OCI-LY3 (cell line): ENCODE measurements at regions not wholly inside any gene's neighbourhood (a gene's known extent, or its start where the extent isn't known, plus 50 kb on each side); places are given as distances from the start of the nearest gene placed in this dataset.

Source experiments
- H2AFZ ChIP-seq: fragments of 200-600, 300-600 bp; shearing (Covaris generic); 2 replicates; pipeline ENCODE4 v1.6.0; 2014; ENCODE audit warnings: antibody characterized with exemption, low read depth, low read length
- H3K27ac ChIP-seq: fragments of 200-600, 300-600 bp; sonication (generic); 2 replicates; pipeline ENCODE4 v1.5.1; 2014; ENCODE audit warnings: mild to moderate bottlenecking, low read length, moderate library complexity, mixed read lengths
- H3K27me3 ChIP-seq: fragments of 200-600, 300-600 bp; sonication (generic); 2 replicates; pipeline ENCODE4 v1.6.1; 2014; ENCODE audit warnings: low read depth, low read length, mixed read lengths
- H3K36me3 ChIP-seq: fragments of 200-600, 300-600 bp; sonication (generic); replicated peaks from 2 replicates; pipeline ENCODE3; 2014; ENCODE audit warnings: low read depth, low read length, mixed read lengths
- H3K4me1 ChIP-seq: fragments of 300-600, 200-600 bp; sonication (generic); 2 replicates; pipeline ENCODE4 v1.6.1; 2014; ENCODE audit warnings: low read length, mixed read lengths
- H3K4me2 ChIP-seq: fragments of 200-600, 300-600 bp; sonication (generic); 2 replicates; pipeline ENCODE4 v1.6.1; 2014; ENCODE audit warnings: low read length, mixed read lengths
- H3K4me3 ChIP-seq: fragments of 300-600, 200-600 bp; sonication (generic); 2 replicates; pipeline ENCODE4 v1.5.1; 2014; ENCODE audit warnings: antibody characterized with exemption, mild to moderate bottlenecking, low read length, moderate library complexity
- H3K79me2 ChIP-seq: fragments of 300-600, 200-600 bp; shearing (Covaris generic); 2 replicates; pipeline ENCODE4 v1.6.1; 2014; ENCODE audit warnings: mild to moderate bottlenecking, low read length, mixed read lengths
- H3K9ac ChIP-seq: fragments of 300-600, 200-600 bp; shearing (Covaris generic); 2 replicates; pipeline ENCODE4 v1.6.0; 2014; ENCODE audit warnings: mild to moderate bottlenecking, low read length, moderate library complexity
- H3K9me3 ChIP-seq: fragments of 200-600, 300-600 bp; shearing (Covaris generic); 2 replicates; pipeline ENCODE4 v1.6.1; 2014; ENCODE audit warnings: low read length, mixed read lengths; ENCODE audit not compliant: insufficient read depth
- H4K20me1 ChIP-seq: fragments of 200-600, 300-600 bp; sonication (generic); 2 replicates; pipeline ENCODE4 v1.6.1; 2016; ENCODE audit warnings: low read length, mixed read lengths; ENCODE audit not compliant: insufficient read depth
- CTCF ChIP-seq: fragments of 200-600, 300-600 bp; sonication (generic); IDR thresholded peaks from 2 replicates; pipeline ENCODE4 v1.5.1; 2014; ENCODE audit warnings: antibody characterized with exemption, low read length, low read depth
- EZH2phosphoT487 ChIP-seq: fragments of 200-600 bp; shearing (Covaris generic); IDR thresholded peaks from 2 replicates; pipeline ENCODE4 v1.6.1; 2018; ENCODE audit warnings: antibody characterized with exemption, mixed run types, low read depth

GRCh38 chr2:52117299-52117698 is 1085.4 kb upstream of the NRXN1 start:
- H4K20me1 ChIP-seq = no peaks in the 10 kb centered on the region
- no peak overlapping the region for H3K4me2 ChIP-seq
- H3K4me3 ChIP-seq = no peak overlapping the region
- peaks cover 2% of the 10 kb centered on the region for H3K36me3 ChIP-seq
- H3K27me3 ChIP-seq = no peaks in the 10 kb centered on the region
- TF ChIP-seq CTCF = no peak
- no peak for TF ChIP-seq EZH2phosphoT487
- no peak overlapping the region for H3K9ac ChIP-seq
- H2AFZ ChIP-seq = no peak overlapping the region
- no peaks in the 10 kb centered on the region for H3K9me3 ChIP-seq
- no peaks in the 10 kb centered on the region for H3K79me2 ChIP-seq
- no peak overlapping the region for H3K27ac ChIP-seq
- H3K4me1 ChIP-seq = 0 out of 2 replicates have a peak, but pooled peaks cover 2% of the 10 kb centered on the region

- no peak overlapping the region for H3K27ac ChIP-seq
- H2AFZ ChIP-seq = no peak overlapping the region
- no peaks in the 10 kb centered on the region for H4K20me1 ChIP-seq
- H3K4me3 ChIP-seq = no peak overlapping the region
- H3K9ac ChIP-seq = no peak overlapping the region
- no peaks in the 10 kb centered on the region for H3K27me3 ChIP-seq
- H3K9me3 ChIP-seq = no peaks in the 10 kb centered on the region
- H3K4me2 ChIP-seq = no peak overlapping the region
- no peaks in the 10 kb centered on the region for H3K79me2 ChIP-seq
- H3K4me1 ChIP-seq = 0 out of 2 replicates have a peak, but pooled peaks cover 2% of the 10 kb centered on the region
- H3K36me3 ChIP-seq = peaks cover 3% of the 10 kb centered on the region
- no peak for TF ChIP-seq EZH2phosphoT487
- no peak for TF ChIP-seq CTCF
Measured at GRCh38 chr2:52115750-52116149, 1083.8 kb upstream of the NRXN1 start.

- Histone ChIP-seq H3K4me2 (no peak overlapping the region), H3K9ac (no peak overlapping the region), H3K9me3 (no peaks in the 10 kb centered on the region), H3K4me1 (0 out of 2 replicates have a peak, but pooled peaks cover 2% of the 10 kb centered on the region), H3K79me2 (no peaks in the 10 kb centered on the region), H3K36me3 (peaks cover 3% of the 10 kb centered on the region), H3K4me3 (no peak overlapping the region), H3K27me3 (no peaks in the 10 kb centered on the region), H2AFZ (no peak overlapping the region), H3K27ac (no peak overlapping the region), H4K20me1 (no peaks in the 10 kb centered on the region)
- TF ChIP-seq EZH2phosphoT487 (no peak), CTCF (no peak)
Measured at GRCh38 chr2:52113338-52113737, 1081.4 kb upstream of the NRXN1 start.

- Histone ChIP-seq H3K9me3 (no peaks in the 10 kb centered on the region), H3K4me2 (no peak overlapping the region), H3K79me2 (no peaks in the 10 kb centered on the region), H2AFZ (peak overlapping the region; percentile 29; the same call in 1 of the 2 replicates), H3K27me3 (no peaks in the 10 kb centered on the region), H3K9ac (no peak overlapping the region), H3K4me1 (0 out of 2 replicates have a peak, but pooled peaks cover 2% of the 10 kb centered on the region), H3K27ac (no peak overlapping the region), H4K20me1 (no peaks in the 10 kb centered on the region), H3K4me3 (no peak overlapping the region), H3K36me3 (peaks cover 3% of the 10 kb centered on the region)
- TF ChIP-seq CTCF (no peak), EZH2phosphoT487 (no peak)
Measured at GRCh38 chr2:52112141-52112540, 1080.2 kb upstream of the NRXN1 start.
